DOHH2 (cell line): ENCODE measurements at regions not wholly inside any gene's neighbourhood (a gene's known extent, or its start where the extent isn't known, plus 50 kb on each side); places are given as distances from the start of the nearest gene placed in this dataset.

ENCODE experiments used
- H3F3A ChIP-seq: fragments of 200-600 bp; sonication (generic), shearing (Covaris generic); 2 replicates; pipeline ENCODE4 v1.6.0; 2016; ENCODE audit warnings: antibody characterized with exemption, mild to moderate bottlenecking; ENCODE audit not compliant: control insufficient read depth, insufficient read depth
- H3K27ac ChIP-seq: fragments of 200-600 bp; sonication (generic); 2 replicates; pipeline ENCODE4 v1.5.1; 2014; ENCODE audit warnings: low read depth, mild to moderate bottlenecking, low read length, moderate library complexity
- H3K27me3 ChIP-seq: fragments of 200-600 bp; sonication (generic); 2 replicates; pipeline ENCODE4 v1.6.1; 2014; ENCODE audit warnings: mild to moderate bottlenecking, low read length, mixed read lengths; ENCODE audit not compliant: control insufficient read depth
- H3K36me3 ChIP-seq: fragments of 200-600 bp; sonication (generic); 2 replicates; pipeline ENCODE4 v1.6.1; 2014; ENCODE audit warnings: mild to moderate bottlenecking, low read length, moderate library complexity, mixed read lengths; ENCODE audit not compliant: control insufficient read depth
- H3K4me1 ChIP-seq: fragments of 200-600 bp; sonication (generic); 2 replicates; pipeline ENCODE4 v1.6.1; 2014; ENCODE audit warnings: mild to moderate bottlenecking, low read length, mixed read lengths; ENCODE audit not compliant: control insufficient read depth
- H3K4me2 ChIP-seq: fragments of 200-600 bp; sonication (generic); 2 replicates; pipeline ENCODE4 v1.6.0; 2014; ENCODE audit warnings: mild to moderate bottlenecking, low read length, moderate library complexity
- H3K4me3 ChIP-seq: fragments of 200-600 bp; sonication (generic); 2 replicates; pipeline ENCODE4 v1.5.1; 2014; ENCODE audit warnings: mild to moderate bottlenecking, low read length, mixed read lengths
- H3K79me2 ChIP-seq: fragments of 200-600 bp; sonication (generic); 2 replicates; pipeline ENCODE4 v1.6.1; 2014; ENCODE audit warnings: mild to moderate bottlenecking, low read length, mixed read lengths; ENCODE audit not compliant: control insufficient read depth
- H3K9me2 ChIP-seq: fragments of 200-600 bp; sonication (generic); replicated peaks from 2 replicates; pipeline ENCODE4 v1.6.1; 2014; ENCODE audit warnings: mild to moderate bottlenecking, low read length, mixed read lengths; ENCODE audit not compliant: control insufficient read depth
- H3K9me3 ChIP-seq: fragments of 200-600 bp; sonication (generic); 2 replicates; pipeline ENCODE4 v1.6.1; 2014; ENCODE audit warnings: antibody characterized with exemption, low read length, mixed read lengths; ENCODE audit not compliant: control insufficient read depth, insufficient read depth
- H4K20me1 ChIP-seq: fragments of 200-600 bp; sonication (generic); 2 replicates; pipeline ENCODE4 v1.6.0; 2014; ENCODE audit warnings: low read depth, mild to moderate bottlenecking, antibody characterized with exemption, low read length, moderate library complexity; ENCODE audit not compliant: control insufficient read depth, insufficient read depth
- EZH2phosphoT487 ChIP-seq: fragments of 200-600 bp; sonication (generic); IDR thresholded peaks from 2 replicates; pipeline ENCODE4 v1.6.1; 2017; ENCODE audit warnings: borderline replicate concordance, mild to moderate bottlenecking, antibody characterized with exemption, low read length, moderate library complexity, mixed read lengths
- TF ChIP-seq, protein P1 (sequence below): fragments of 200-600 bp; sonication (generic); IDR thresholded peaks from one replicate; pipeline ENCODE4 v1.5.1; 2014; ENCODE audit warnings: antibody characterized with exemption, mild to moderate bottlenecking, low read depth, low read length; ENCODE audit not compliant: poor library complexity, severe bottlenecking

DNA sequence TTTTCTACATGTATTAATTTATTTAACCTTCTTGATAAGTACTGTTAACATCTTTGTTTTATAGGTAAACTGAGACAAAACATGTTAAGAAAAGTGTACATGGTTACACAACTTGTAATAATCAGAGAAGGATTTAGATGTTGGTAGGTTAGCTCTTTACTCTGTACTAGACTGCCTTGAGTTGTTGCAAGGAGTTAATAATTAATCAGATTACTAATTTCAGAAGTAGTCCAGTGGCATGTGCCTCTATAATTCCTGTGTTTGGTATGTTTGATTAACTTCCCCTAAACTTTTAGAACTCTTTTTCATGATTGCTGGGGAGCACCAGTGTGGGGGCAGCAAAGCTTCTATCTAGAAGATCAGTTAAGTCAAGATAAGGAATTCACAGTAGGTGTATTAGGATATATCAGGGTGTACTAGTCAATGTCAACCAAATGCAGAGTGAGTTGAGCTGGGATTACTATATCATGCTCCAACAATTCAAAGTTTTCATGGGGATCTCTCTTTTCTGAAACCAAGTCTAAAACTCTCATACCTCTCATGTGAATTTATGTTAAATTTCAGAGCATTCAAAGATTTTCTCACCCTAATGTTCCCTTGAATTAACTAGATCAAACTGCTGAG, 129.7 kb upstream of the AHI1 start:
- Histone ChIP-seq H4K20me1 (no peaks in the 10 kb centered on the region), H3K9me3 (no peaks in the 10 kb centered on the region), H3K36me3 (no peaks in the 10 kb centered on the region), H3K4me3 (no peak overlapping the region), H3K4me1 (no peaks in the 10 kb centered on the region), H3K27ac (no peak overlapping the region), H3K9me2 (no peaks in the 10 kb centered on the region), H3K79me2 (no peaks in the 10 kb centered on the region), H3K27me3 (no peaks in the 10 kb centered on the region), H3K4me2 (no peak overlapping the region), H3F3A (no peaks in the 10 kb centered on the region)
- TF ChIP-seq, protein P1, sequence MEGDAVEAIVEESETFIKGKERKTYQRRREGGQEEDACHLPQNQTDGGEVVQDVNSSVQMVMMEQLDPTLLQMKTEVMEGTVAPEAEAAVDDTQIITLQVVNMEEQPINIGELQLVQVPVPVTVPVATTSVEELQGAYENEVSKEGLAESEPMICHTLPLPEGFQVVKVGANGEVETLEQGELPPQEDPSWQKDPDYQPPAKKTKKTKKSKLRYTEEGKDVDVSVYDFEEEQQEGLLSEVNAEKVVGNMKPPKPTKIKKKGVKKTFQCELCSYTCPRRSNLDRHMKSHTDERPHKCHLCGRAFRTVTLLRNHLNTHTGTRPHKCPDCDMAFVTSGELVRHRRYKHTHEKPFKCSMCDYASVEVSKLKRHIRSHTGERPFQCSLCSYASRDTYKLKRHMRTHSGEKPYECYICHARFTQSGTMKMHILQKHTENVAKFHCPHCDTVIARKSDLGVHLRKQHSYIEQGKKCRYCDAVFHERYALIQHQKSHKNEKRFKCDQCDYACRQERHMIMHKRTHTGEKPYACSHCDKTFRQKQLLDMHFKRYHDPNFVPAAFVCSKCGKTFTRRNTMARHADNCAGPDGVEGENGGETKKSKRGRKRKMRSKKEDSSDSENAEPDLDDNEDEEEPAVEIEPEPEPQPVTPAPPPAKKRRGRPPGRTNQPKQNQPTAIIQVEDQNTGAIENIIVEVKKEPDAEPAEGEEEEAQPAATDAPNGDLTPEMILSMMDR: no peak
- no peak for TF ChIP-seq EZH2phosphoT487

DNA sequence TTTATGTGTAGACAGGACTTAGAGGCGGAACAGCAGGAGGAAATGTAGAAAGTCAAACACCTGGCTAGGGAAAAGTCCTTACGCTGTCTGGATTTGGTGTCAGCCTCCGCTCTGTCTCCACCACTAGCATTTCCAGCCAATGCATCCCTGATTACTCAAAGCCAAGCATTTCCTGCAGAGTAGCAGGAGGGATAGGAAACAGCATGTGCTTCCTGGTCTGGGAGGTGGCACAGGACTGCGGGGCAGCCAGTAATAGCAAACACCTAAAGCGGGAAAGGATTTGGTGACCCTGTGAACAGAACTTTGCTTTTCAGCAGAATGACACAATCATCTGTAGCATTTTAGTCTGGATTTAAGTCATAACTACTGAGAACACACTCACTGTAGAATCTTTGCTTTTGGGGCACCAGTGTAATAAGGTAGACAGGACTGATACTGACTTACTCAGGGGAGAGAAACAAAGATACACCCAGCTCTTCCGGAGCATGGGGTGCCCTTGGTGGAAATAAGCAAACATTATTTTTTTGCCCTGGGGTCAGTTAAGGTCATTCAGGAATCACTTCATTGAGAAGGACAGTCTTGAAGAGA, 133.3 kb upstream of the AHI1 start:
- H3F3A ChIP-seq: no peaks in the 10 kb centered on the region
- no peaks in the 10 kb centered on the region for H3K9me2 ChIP-seq
- no peak overlapping the region for H3K4me2 ChIP-seq
- no peaks in the 10 kb centered on the region for H4K20me1 ChIP-seq
- no peaks in the 10 kb centered on the region for H3K36me3 ChIP-seq
- H3K27me3 ChIP-seq: no peaks in the 10 kb centered on the region; the same call in 1 of the 2 replicates
- no peak for TF ChIP-seq EZH2phosphoT487
- TF ChIP-seq, protein P1: no peak
- H3K27ac ChIP-seq: no peak overlapping the region
- H3K9me3 ChIP-seq: no peaks in the 10 kb centered on the region
- no peak overlapping the region for H3K4me3 ChIP-seq
- no peaks in the 10 kb centered on the region for H3K4me1 ChIP-seq
- H3K79me2 ChIP-seq: no peaks in the 10 kb centered on the region

DNA sequence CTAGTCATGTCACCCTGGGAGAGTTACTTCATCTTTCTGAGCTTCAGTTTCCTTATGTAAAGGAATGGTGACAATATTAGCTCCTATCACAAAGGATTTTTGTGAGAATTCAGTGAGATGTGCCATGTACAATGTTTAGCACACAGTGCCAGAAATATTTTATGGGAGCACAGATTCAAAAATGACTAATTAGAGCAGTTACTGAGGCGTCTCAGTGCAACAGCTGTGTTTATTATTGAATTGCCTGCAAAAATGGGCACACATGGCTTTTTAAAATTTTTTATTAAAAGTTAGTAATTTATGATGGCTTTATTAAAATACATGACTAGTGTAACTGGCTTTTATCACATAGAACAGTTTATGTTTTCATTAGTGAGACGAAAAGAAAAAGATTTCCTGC, 134.3 kb upstream of the AHI1 start:
- TF ChIP-seq EZH2phosphoT487: no peak
- TF ChIP-seq, protein P1: no peak
- no peaks in the 10 kb centered on the region for H3K36me3 ChIP-seq
- no peak overlapping the region for H3K27ac ChIP-seq
- H3K79me2 ChIP-seq: no peaks in the 10 kb centered on the region
- H3K4me3 ChIP-seq: no peak overlapping the region
- H4K20me1 ChIP-seq: no peaks in the 10 kb centered on the region
- no peaks in the 10 kb centered on the region for H3K4me1 ChIP-seq
- no peaks in the 10 kb centered on the region; the same call in 1 of the 2 replicates for H3K27me3 ChIP-seq
- no peak overlapping the region for H3K4me2 ChIP-seq
- H3K9me2 ChIP-seq: no peaks in the 10 kb centered on the region
- no peaks in the 10 kb centered on the region for H3K9me3 ChIP-seq
- H3F3A ChIP-seq: no peaks in the 10 kb centered on the region
